Endodermal cell (in vitro differentiated cells): ENCODE measurements at regions not wholly inside any gene's neighbourhood (a gene's known extent, or its start where the extent isn't known, plus 50 kb on each side); places are given as distances from the start of the nearest gene placed in this dataset.

Experiments
- DNase-seq: peaks from one replicate; pipeline ENCODE4 v3.0.0-alpha.2; 2017
- H3K27ac ChIP-seq: 2 replicates; pipeline ENCODE4 v1.5.1; 2013; ENCODE audit warnings: mild to moderate bottlenecking, low read depth, low read length, moderate library complexity
- H3K27me3 ChIP-seq: 2 replicates; pipeline ENCODE4 v1.6.1; 2013; ENCODE audit warnings: mild to moderate bottlenecking, low read length, moderate library complexity; ENCODE audit not compliant: insufficient read depth, control insufficient read depth, poor library complexity, severe bottlenecking
- H3K36me3 ChIP-seq: 2 replicates; pipeline ENCODE4 v1.7.0; 2013; ENCODE audit warnings: mild to moderate bottlenecking, low read length, moderate library complexity; ENCODE audit not compliant: control insufficient read depth, insufficient read depth
- H3K4me1 ChIP-seq: one replicate; pipeline ENCODE4 v1.7.0; 2013; ENCODE audit warnings: low read length; ENCODE audit not compliant: control insufficient read depth, insufficient read depth
- H3K4me3 ChIP-seq: 2 replicates; pipeline ENCODE4 v1.5.1; 2013; ENCODE audit warnings: mild to moderate bottlenecking, low read length, moderate library complexity
- H3K9ac ChIP-seq: 2 replicates; pipeline ENCODE4 v1.6.1; 2013; ENCODE audit warnings: mild to moderate bottlenecking, low read length, moderate library complexity; ENCODE audit not compliant: poor library complexity, severe bottlenecking; ENCODE audit errors: extremely low read depth
- H3K9me3 ChIP-seq: 2 replicates; pipeline ENCODE4 v1.6.1; 2013; ENCODE audit warnings: mild to moderate bottlenecking, low read length, moderate library complexity; ENCODE audit not compliant: control insufficient read depth
- H3K27ac Mint-ChIP-seq: 2 replicates; pipeline ENCODE4 v1.8.0; 2020; ENCODE audit warnings: mixed read lengths
- H3K27me3 Mint-ChIP-seq: 2 replicates; pipeline ENCODE4 v1.8.0; 2021; ENCODE audit warnings: mild to moderate bottlenecking, mixed read lengths; ENCODE audit not compliant: insufficient read depth
- H3K36me3 Mint-ChIP-seq: 2 replicates; pipeline ENCODE4 v1.8.0; 2020; ENCODE audit warnings: low read depth, mixed read lengths
- H3K4me1 Mint-ChIP-seq: 2 replicates; pipeline ENCODE4 v1.8.0; 2020; ENCODE audit warnings: mixed read lengths
- H3K4me3 Mint-ChIP-seq: 2 replicates; pipeline ENCODE4 v1.8.0; 2020; ENCODE audit warnings: mild to moderate bottlenecking, moderate library complexity, mixed read lengths
- H3K9me3 Mint-ChIP-seq: 2 replicates; pipeline ENCODE4 v1.8.0; 2020; ENCODE audit warnings: mild to moderate bottlenecking, mixed read lengths
- WGBS, 2 experiments: methylation state at CpG; one replicate each; pipeline versions ENCODE4 v1.1.5 to v1.1.7; 2013; ENCODE audit warnings: missing lambda C conversion rate in 2 of 2, mixed read lengths in 1 of 2; ENCODE audit not compliant: insufficient coverage in 1 of 2, insufficient read length in 1 of 2; 5-methylcytosine and 5-hydroxymethylcytosine counted together
- TF ChIP-seq, protein P1 (sequence below): fragments of 200-600 bp; sonication (generic); conservative IDR thresholded peaks from 2 replicates; pipeline ENCODE4 v1.5.0; 2021; ENCODE audit warnings: antibody characterized with exemption, mild to moderate bottlenecking

DNA sequence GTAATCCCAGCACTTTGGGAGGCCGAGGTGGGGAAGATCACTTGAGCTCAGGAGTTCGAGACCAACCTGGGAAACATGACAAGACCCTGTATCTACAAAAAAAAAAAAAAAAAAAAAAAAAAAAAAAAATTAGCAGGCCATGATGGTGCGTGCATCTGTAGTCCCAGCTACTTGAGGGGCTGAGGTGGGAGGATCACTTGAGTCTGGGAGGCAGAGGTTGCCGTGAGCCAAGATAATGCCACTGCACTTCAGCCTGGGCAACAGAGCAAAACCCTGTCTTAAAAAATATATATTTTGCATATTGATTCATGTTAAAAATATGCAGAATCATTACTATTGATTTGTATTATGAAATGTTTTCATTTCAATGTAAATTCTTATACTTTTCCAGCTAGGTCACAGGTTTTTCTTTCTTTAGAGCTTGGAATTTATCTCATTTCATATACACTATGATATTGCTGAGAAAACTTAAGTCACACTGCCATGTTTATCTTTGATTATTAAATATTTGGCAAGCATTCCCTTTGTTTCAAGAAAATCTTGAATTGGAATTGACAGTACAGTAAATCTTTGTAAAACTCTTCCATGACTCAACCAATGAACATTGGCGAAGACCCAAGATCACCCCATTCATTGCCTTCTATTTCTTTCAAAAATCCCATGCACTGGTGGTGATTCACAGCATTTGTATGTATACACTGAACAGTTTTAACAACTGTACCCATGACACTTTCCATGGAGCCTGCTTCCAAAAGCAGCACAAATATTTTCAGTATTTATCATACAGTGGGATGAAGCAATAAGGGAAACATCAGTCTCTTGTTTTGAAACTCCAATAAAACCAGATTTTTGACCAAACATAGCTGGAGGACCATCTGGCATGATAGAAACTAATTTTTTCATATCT, 83.5 kb upstream of the TNRC6A start:
- Histone ChIP-seq H3K36me3 (no peaks in the 10 kb centered on the region), H3K9me3 (no peaks in the 10 kb centered on the region), H3K4me1 (no peaks in the 10 kb centered on the region), H3K27me3 (no peaks in the 10 kb centered on the region), H3K9ac (no peak overlapping the region), H3K4me3 (no peak overlapping the region), H3K27ac (no peak overlapping the region)
- no peaks in the 10 kb centered on the region for H3K4me1 Mint-ChIP-seq
- no peaks in the 10 kb centered on the region for H3K27me3 Mint-ChIP-seq
- H3K27ac Mint-ChIP-seq, result no peak overlapping the region
- DNase-seq, result no peak
- no peaks in the 10 kb centered on the region for H3K36me3 Mint-ChIP-seq
- H3K4me3 Mint-ChIP-seq, result no peak overlapping the region
- no peaks in the 10 kb centered on the region for H3K9me3 Mint-ChIP-seq
- TF ChIP-seq, protein P1, sequence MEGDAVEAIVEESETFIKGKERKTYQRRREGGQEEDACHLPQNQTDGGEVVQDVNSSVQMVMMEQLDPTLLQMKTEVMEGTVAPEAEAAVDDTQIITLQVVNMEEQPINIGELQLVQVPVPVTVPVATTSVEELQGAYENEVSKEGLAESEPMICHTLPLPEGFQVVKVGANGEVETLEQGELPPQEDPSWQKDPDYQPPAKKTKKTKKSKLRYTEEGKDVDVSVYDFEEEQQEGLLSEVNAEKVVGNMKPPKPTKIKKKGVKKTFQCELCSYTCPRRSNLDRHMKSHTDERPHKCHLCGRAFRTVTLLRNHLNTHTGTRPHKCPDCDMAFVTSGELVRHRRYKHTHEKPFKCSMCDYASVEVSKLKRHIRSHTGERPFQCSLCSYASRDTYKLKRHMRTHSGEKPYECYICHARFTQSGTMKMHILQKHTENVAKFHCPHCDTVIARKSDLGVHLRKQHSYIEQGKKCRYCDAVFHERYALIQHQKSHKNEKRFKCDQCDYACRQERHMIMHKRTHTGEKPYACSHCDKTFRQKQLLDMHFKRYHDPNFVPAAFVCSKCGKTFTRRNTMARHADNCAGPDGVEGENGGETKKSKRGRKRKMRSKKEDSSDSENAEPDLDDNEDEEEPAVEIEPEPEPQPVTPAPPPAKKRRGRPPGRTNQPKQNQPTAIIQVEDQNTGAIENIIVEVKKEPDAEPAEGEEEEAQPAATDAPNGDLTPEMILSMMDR, result no peak
- 99 to 100% methylated on average over 2 to 4 of the region's 5 CpGs for WGBS, 2 experiments

DNA sequence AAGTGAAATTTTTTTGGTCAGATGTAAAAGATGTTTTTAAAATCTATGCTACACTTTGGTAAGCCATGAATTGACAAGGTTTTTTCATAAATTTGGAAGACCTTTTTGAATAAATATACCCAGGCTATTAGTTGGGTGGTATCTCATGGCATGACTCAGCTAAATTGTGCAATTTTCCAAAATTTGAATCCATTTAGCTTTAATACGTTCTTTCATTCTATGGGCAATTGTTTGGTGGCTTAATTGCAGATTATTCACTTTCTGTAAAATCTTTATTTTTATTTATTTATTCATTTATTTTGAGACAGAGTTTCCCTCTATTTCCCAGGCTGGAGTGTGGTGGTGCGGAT, 82.8 kb upstream of the TNRC6A start:
- DNase-seq, result no peak
- Mint-ChIP-seq H3K4me3 (no peak overlapping the region), H3K27me3 (no peaks in the 10 kb centered on the region), H3K4me1 (no peaks in the 10 kb centered on the region), H3K27ac (no peak overlapping the region), H3K9me3 (no peaks in the 10 kb centered on the region), H3K36me3 (no peaks in the 10 kb centered on the region)
- H3K9me3 ChIP-seq, result no peaks in the 10 kb centered on the region
- 100% methylated on average over 1 to 2 of the region's 2 CpGs for WGBS, 2 experiments
- TF ChIP-seq, protein P1, result no peak
- no peak overlapping the region for H3K27ac ChIP-seq
- no peak overlapping the region for H3K9ac ChIP-seq
- no peak overlapping the region for H3K4me3 ChIP-seq
- H3K4me1 ChIP-seq, result no peaks in the 10 kb centered on the region
- no peaks in the 10 kb centered on the region for H3K36me3 ChIP-seq
- H3K27me3 ChIP-seq, result no peaks in the 10 kb centered on the region

DNA sequence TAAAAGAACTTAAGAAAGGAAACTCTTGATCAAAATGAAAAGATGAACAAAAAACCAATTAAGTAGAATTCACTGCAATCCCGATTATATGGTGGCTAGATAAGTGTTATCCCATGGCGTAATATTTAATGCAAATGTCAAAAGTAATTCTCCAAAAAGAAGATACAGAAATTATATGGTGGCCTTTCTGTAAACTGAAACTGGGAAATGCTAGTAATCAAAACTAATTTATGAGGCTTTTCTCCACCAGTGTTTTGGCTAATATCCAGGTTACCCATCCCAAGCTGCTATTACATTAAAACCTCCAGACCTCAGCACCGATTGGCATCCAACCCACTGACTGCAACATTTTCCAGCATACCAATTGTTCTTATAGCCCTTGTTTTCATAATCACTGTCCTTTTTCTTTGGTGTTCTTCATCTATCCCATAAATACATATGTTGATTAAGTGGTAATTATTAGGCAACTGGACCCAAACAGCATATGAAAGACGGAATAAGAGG, 77.2 kb upstream of the TNRC6A start:
- no peaks in the 10 kb centered on the region for H3K4me1 ChIP-seq
- H3K27me3 ChIP-seq, result no peaks in the 10 kb centered on the region
- no peak overlapping the region for H3K9ac ChIP-seq
- H3K27me3 Mint-ChIP-seq, result no peaks in the 10 kb centered on the region
- 91 to 100% methylated on average over 4 of the region's 4 CpGs for WGBS, 2 experiments
- no peaks in the 10 kb centered on the region for H3K9me3 ChIP-seq
- TF ChIP-seq, protein P1, result no peak
- peak overlapping the region; percentile 37 for H3K27ac Mint-ChIP-seq
- H3K4me3 Mint-ChIP-seq, result no peak overlapping the region
- H3K9me3 Mint-ChIP-seq, result no peaks in the 10 kb centered on the region
- no peaks in the 10 kb centered on the region for H3K36me3 ChIP-seq
- H3K4me1 Mint-ChIP-seq, result peaks cover 10% of the 10 kb centered on the region
- no peak overlapping the region for H3K27ac ChIP-seq
- H3K4me3 ChIP-seq, result peak overlapping the region; percentile 0
- H3K36me3 Mint-ChIP-seq, result no peaks in the 10 kb centered on the region
- no peak for DNase-seq
